Astrocyte (in vitro differentiated cells and primary cell): ENCODE measurements at regions not wholly inside any gene's neighbourhood (a gene's known extent, or its start where the extent isn't known, plus 50 kb on each side); places are given as distances from the start of the nearest gene placed in this dataset.

Experiments
- DNase-seq: peaks from one replicate; pipeline ENCODE4 v3.0.0-alpha.2; 2010; ENCODE audit warnings: low read depth
- FAIRE-seq: peaks from 2 replicates; lab custom pipeline; 2011; peaks lifted over from hg19 to GRCh38; lab: Jason Lieb, UNC
- H2AFZ ChIP-seq: 2 replicates; pipeline ENCODE4 v1.6.0; 2012; ENCODE audit warnings: low read depth, low read length, inconsistent platforms
- H3K27ac ChIP-seq: 2 replicates; pipeline ENCODE4 v1.5.1; 2011; ENCODE audit warnings: low read depth, low read length, inconsistent platforms
- H3K27me3 ChIP-seq: 2 replicates; pipeline ENCODE4 v1.6.0; 2011; ENCODE audit warnings: low read length, inconsistent platforms; ENCODE audit not compliant: insufficient read depth
- H3K36me3 ChIP-seq: 2 replicates; pipeline ENCODE4 v1.5.1; 2011; ENCODE audit warnings: low read length, inconsistent platforms; ENCODE audit not compliant: insufficient read depth
- H3K4me1 ChIP-seq: 2 replicates; pipeline ENCODE4 v1.5.1; 2011; ENCODE audit warnings: low read length, inconsistent platforms; ENCODE audit not compliant: insufficient read depth
- H3K4me2 ChIP-seq: 2 replicates; pipeline ENCODE4 v1.6.0; 2012; ENCODE audit warnings: low read length, inconsistent platforms
- H3K4me3 ChIP-seq: 2 replicates; pipeline ENCODE4 v1.5.1; 2011; ENCODE audit warnings: low read depth, mild to moderate bottlenecking, low read length, inconsistent platforms; ENCODE audit not compliant: insufficient read depth
- H3K79me2 ChIP-seq: 2 replicates; pipeline ENCODE4 v1.6.0; 2012; ENCODE audit warnings: mild to moderate bottlenecking, low read length, inconsistent platforms; ENCODE audit not compliant: insufficient read depth
- H3K9ac ChIP-seq: 2 replicates; pipeline ENCODE4 v1.6.0; 2012; ENCODE audit warnings: mild to moderate bottlenecking, low read length, inconsistent platforms
- H3K9me3 ChIP-seq: 2 replicates; pipeline ENCODE4 v1.5.1; 2012; ENCODE audit warnings: low read depth, mild to moderate bottlenecking, low read length, inconsistent platforms; ENCODE audit not compliant: insufficient read depth
- H4K20me1 ChIP-seq: 2 replicates; pipeline ENCODE4 v1.6.0; 2012; ENCODE audit warnings: low read length, inconsistent platforms; ENCODE audit not compliant: insufficient read depth
- H3K27ac Mint-ChIP-seq: one replicate; pipeline ENCODE4 v1.8.0; 2021; ENCODE audit warnings: mild to moderate bottlenecking, mixed read lengths; ENCODE audit not compliant: unreplicated experiment
- H3K27me3 Mint-ChIP-seq: one replicate; pipeline ENCODE4 v1.8.0; 2021; ENCODE audit warnings: low read depth, mixed read lengths; ENCODE audit not compliant: unreplicated experiment
- H3K36me3 Mint-ChIP-seq: one replicate; pipeline ENCODE4 v1.8.0; 2021; ENCODE audit warnings: low read depth, mixed read lengths; ENCODE audit not compliant: unreplicated experiment
- H3K4me1 Mint-ChIP-seq: one replicate; pipeline ENCODE4 v1.8.0; 2021; ENCODE audit warnings: low read depth, mixed read lengths; ENCODE audit not compliant: unreplicated experiment
- H3K4me3 Mint-ChIP-seq: one replicate; pipeline ENCODE4 v1.8.0; 2021; ENCODE audit warnings: mild to moderate bottlenecking, moderate library complexity, mixed read lengths; ENCODE audit not compliant: unreplicated experiment
- H3K9me3 Mint-ChIP-seq: one replicate; pipeline ENCODE4 v1.8.0; 2021; ENCODE audit warnings: mild to moderate bottlenecking, mixed read lengths; ENCODE audit not compliant: unreplicated experiment
- CTCF ChIP-seq: IDR thresholded peaks from 2 replicates; pipeline ENCODE4 v1.5.1; 2011; ENCODE audit warnings: low read depth, mild to moderate bottlenecking, inconsistent platforms, low read length, moderate library complexity; ENCODE audit not compliant: insufficient read depth
- EZH2 ChIP-seq: IDR thresholded peaks from 2 replicates; pipeline ENCODE4 v1.6.1; 2012; ENCODE audit warnings: mild to moderate bottlenecking, low read length, inconsistent platforms; ENCODE audit not compliant: insufficient read depth

DNA sequence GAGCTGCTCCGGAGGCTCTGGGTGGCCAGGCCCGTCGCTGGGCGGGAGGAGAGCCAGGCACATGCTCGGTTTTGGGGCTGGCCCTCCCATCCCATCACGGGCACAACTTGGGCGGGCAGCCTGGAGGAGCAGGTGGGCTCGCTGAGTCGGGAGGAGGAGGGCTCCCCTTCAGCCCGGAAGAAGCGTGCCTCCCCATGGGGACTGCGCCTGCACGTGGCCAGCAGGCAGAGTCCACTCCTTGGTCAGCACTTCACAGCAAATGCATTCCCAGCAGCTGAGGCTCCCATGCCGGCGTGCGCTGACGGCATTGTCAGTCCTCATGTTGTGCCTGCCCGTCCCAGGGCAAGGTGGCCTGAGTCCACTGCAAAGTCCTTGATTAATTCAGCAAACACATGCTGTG is 1281.7 kb downstream of the BRD1 start:
- no peak overlapping the region for H2AFZ ChIP-seq
- H4K20me1 ChIP-seq: no peaks in the 10 kb centered on the region
- H3K36me3 Mint-ChIP-seq: peaks cover 3% of the 10 kb centered on the region
- H3K9ac ChIP-seq: no peak overlapping the region
- no peaks in the 10 kb centered on the region for H3K9me3 ChIP-seq
- no peak for DNase-seq
- no peaks in the 10 kb centered on the region for H3K4me1 ChIP-seq
- H3K4me1 Mint-ChIP-seq: no peaks in the 10 kb centered on the region
- H3K4me2 ChIP-seq: no peak overlapping the region
- H3K4me3 ChIP-seq: no peak overlapping the region
- H3K79me2 ChIP-seq: no peaks in the 10 kb centered on the region
- no peak overlapping the region for H3K4me3 Mint-ChIP-seq
- peaks cover 32% of the 10 kb centered on the region for H3K27me3 Mint-ChIP-seq
- H3K36me3 ChIP-seq: no peaks in the 10 kb centered on the region
- H3K9me3 Mint-ChIP-seq: peaks cover 2% of the 10 kb centered on the region
- H3K27me3 ChIP-seq: no peaks in the 10 kb centered on the region
- no peak overlapping the region for H3K27ac Mint-ChIP-seq
- no peak overlapping the region for H3K27ac ChIP-seq
- FAIRE-seq: no peak
- no peak for TF ChIP-seq CTCF
- no peak for TF ChIP-seq EZH2

DNA sequence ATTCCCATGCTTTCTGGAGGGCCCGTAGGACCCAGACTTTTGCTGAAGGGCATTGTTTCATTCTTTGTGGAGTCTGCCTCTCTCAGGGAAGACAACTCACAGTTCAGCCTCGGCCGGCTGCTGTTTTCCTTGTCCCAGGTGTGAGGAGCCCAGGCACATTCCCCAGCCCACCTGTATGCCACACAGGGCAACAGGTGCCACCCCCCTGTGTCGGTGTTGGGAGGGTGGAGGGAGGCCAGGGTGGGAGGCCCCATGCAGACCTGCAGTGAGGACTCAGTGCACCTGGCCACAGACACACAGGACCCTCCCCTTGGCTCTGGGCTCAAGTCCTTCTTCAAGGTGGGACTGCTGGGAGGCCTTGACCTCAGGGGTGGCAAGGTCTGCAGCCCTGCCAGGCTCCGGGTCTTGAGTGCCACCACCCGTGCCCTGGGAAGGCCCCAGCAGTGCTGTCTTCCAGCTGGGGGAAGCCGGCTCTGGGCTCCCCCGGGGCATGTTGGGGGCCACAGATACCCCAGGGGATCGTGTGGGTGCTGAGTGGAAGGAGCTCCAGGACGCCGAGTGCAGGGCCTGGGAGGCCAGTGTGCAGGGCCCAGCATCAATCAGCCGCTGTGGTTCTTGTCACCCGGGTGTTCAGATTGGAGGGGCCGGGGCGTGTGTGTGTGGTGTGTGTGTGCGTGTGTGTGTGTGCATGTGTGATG is 1286.1 kb downstream of the BRD1 start:
- peaks cover 3% of the 10 kb centered on the region for H3K36me3 Mint-ChIP-seq

More for the DNA sequence above, 1286.1 kb downstream of the BRD1 start:
- Histone ChIP-seq H3K79me2 (no peaks in the 10 kb centered on the region), H3K4me3 (no peak overlapping the region), H3K4me1 (no peaks in the 10 kb centered on the region), H2AFZ (no peak overlapping the region), H4K20me1 (no peaks in the 10 kb centered on the region), H3K27ac (no peak overlapping the region), H3K9me3 (no peaks in the 10 kb centered on the region), H3K36me3 (no peaks in the 10 kb centered on the region), H3K9ac (no peak overlapping the region), H3K27me3 (no peaks in the 10 kb centered on the region), H3K4me2 (no peak overlapping the region)
- Mint-ChIP-seq H3K27me3 (peaks cover 24% of the 10 kb centered on the region), H3K9me3 (no peaks in the 10 kb centered on the region), H3K27ac (no peak overlapping the region), H3K4me1 (no peaks in the 10 kb centered on the region), H3K4me3 (no peak overlapping the region)
- no peak for DNase-seq
- FAIRE-seq: no peak
- TF ChIP-seq EZH2: no peak
- TF ChIP-seq CTCF: no peak
